SK-N-SH (cell line): ENCODE measurements at regions not wholly inside any gene's neighbourhood (a gene's known extent, or its start where the extent isn't known, plus 50 kb on each side); places are given as distances from the start of the nearest gene placed in this dataset.

Experiments
- CHD2 ChIP-seq: fragments of 150-350 bp; IDR thresholded peaks from 2 replicates; pipeline ENCODE4 v1.6.1; 2018; ENCODE audit warnings: low read length; ENCODE audit not compliant: partially characterized antibody
- EP300 ChIP-seq, 2 experiments: IDR thresholded peaks; 2 replicates each; pipeline versions ENCODE4 v1.4.0 to v1.6.1; 2012; ENCODE audit warnings: borderline replicate concordance in 1 of 2, low read depth in 1 of 2, low read length in 1 of 2
- JUND ChIP-seq: IDR thresholded peaks from 2 replicates; pipeline ENCODE4 v1.4.0; 2012
- MEF2A ChIP-seq: IDR thresholded peaks from 2 replicates; pipeline ENCODE4 v1.4.0; 2012; ENCODE audit warnings: low read depth, borderline replicate concordance
- MXI1 ChIP-seq: IDR thresholded peaks from 2 replicates; pipeline ENCODE4 v1.6.1; 2012; ENCODE audit warnings: mild to moderate bottlenecking, low read depth, low read length, improper control_type of control experiment
- RAD21 ChIP-seq: IDR thresholded peaks from 2 replicates; pipeline ENCODE4 v1.6.1; 2012; ENCODE audit warnings: mild to moderate bottlenecking, low read length
- RCOR1 ChIP-seq: fragments of 150-350 bp; IDR thresholded peaks from 2 replicates; pipeline ENCODE4 v1.6.1; 2017; ENCODE audit warnings: antibody characterized with exemption, low read length
- RXRA ChIP-seq: IDR thresholded peaks from 2 replicates; pipeline ENCODE4 v1.4.0; 2012; ENCODE audit warnings: low read depth, mild to moderate bottlenecking, borderline replicate concordance
- SMC3 ChIP-seq: IDR thresholded peaks from 2 replicates; pipeline ENCODE4 v1.6.1; 2012; ENCODE audit warnings: low read depth, low read length, improper control_type of control experiment
- TF ChIP-seq, protein P1 (sequence below): IDR thresholded peaks from 2 replicates; pipeline ENCODE4 v1.4.0; 2012; ENCODE audit warnings: low read depth, borderline replicate concordance
- TF ChIP-seq, protein P2 (sequence below): fragments of 200-600 bp; sonication (generic); IDR thresholded peaks from 2 replicates; pipeline ENCODE4 v1.6.1; 2017; ENCODE audit warnings: antibody characterized with exemption, mild to moderate bottlenecking, moderate library complexity
- TF ChIP-seq, protein P3 (sequence below): IDR thresholded peaks from 2 replicates; pipeline ENCODE4 v1.6.1; 2012; ENCODE audit warnings: mild to moderate bottlenecking, low read depth, low read length, moderate library complexity
- TF ChIP-seq, protein P4 (sequence below): IDR thresholded peaks from 2 replicates; pipeline ENCODE4 v1.4.0; 2012; ENCODE audit warnings: low read depth
- TF ChIP-seq, protein P5 (sequence below): fragments of 150-350 bp; IDR thresholded peaks from 2 replicates; pipeline ENCODE4 v1.6.1; 2016; ENCODE audit warnings: mild to moderate bottlenecking, low read depth, low read length

DNA sequence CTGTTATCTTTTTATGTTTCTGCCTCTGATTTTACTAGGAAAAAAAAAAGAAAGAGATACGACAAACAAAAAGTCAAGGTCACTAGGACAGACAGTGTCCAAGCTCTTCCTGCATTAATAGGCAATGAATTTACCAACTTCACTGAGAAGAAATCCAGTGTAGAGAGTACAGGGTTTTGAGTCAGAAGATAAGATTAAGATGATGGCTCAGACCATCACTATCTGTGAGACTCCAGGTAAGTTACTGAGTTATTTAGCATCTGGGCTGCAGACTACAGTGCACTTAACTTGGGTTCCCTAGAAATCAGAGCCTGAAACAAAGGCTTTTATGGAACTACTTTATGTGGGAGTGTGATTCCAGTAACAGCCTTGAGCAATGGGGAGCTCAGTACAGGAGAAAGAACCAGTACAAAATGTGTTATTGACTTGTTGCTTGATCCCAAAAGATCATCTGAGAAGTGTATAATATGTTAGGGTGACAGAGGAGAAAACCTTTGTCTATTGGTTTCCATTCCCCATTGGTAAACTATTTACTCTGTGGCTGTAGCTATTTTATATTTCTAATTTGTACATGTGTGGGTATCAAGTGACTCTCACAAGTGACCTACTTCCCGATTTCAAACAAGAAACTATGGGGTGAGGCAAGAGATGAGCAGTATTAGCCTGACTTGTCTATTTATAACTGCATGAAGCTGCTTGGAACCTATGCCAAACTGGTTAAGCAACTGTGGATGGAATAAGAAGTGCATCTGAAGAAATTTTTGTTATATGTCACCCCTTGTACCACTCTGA, 395.8 kb downstream of the RAB38 start:
- TF ChIP-seq, protein P1, sequence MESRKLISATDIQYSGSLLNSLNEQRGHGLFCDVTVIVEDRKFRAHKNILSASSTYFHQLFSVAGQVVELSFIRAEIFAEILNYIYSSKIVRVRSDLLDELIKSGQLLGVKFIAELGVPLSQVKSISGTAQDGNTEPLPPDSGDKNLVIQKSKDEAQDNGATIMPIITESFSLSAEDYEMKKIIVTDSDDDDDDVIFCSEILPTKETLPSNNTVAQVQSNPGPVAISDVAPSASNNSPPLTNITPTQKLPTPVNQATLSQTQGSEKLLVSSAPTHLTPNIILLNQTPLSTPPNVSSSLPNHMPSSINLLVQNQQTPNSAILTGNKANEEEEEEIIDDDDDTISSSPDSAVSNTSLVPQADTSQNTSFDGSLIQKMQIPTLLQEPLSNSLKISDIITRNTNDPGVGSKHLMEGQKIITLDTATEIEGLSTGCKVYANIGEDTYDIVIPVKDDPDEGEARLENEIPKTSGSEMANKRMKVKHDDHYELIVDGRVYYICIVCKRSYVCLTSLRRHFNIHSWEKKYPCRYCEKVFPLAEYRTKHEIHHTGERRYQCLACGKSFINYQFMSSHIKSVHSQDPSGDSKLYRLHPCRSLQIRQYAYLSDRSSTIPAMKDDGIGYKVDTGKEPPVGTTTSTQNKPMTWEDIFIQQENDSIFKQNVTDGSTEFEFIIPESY: no peak
- TF ChIP-seq SMC3 (no peak), MEF2A (no peak), MXI1 (no peak), EP300 (IDR thresholded peaks at IDR 0.05; ENCODE audit: borderline replicate concordance in 1 of 2, low read depth in 1 of 2, low read length in 1 of 2) (no peak), RCOR1 (no peak), JUND (no peak), RXRA (no peak), RAD21 (no peak), CHD2 (no peak)
- TF ChIP-seq, protein P2, sequence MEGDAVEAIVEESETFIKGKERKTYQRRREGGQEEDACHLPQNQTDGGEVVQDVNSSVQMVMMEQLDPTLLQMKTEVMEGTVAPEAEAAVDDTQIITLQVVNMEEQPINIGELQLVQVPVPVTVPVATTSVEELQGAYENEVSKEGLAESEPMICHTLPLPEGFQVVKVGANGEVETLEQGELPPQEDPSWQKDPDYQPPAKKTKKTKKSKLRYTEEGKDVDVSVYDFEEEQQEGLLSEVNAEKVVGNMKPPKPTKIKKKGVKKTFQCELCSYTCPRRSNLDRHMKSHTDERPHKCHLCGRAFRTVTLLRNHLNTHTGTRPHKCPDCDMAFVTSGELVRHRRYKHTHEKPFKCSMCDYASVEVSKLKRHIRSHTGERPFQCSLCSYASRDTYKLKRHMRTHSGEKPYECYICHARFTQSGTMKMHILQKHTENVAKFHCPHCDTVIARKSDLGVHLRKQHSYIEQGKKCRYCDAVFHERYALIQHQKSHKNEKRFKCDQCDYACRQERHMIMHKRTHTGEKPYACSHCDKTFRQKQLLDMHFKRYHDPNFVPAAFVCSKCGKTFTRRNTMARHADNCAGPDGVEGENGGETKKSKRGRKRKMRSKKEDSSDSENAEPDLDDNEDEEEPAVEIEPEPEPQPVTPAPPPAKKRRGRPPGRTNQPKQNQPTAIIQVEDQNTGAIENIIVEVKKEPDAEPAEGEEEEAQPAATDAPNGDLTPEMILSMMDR: no peak
- TF ChIP-seq, protein P3, sequence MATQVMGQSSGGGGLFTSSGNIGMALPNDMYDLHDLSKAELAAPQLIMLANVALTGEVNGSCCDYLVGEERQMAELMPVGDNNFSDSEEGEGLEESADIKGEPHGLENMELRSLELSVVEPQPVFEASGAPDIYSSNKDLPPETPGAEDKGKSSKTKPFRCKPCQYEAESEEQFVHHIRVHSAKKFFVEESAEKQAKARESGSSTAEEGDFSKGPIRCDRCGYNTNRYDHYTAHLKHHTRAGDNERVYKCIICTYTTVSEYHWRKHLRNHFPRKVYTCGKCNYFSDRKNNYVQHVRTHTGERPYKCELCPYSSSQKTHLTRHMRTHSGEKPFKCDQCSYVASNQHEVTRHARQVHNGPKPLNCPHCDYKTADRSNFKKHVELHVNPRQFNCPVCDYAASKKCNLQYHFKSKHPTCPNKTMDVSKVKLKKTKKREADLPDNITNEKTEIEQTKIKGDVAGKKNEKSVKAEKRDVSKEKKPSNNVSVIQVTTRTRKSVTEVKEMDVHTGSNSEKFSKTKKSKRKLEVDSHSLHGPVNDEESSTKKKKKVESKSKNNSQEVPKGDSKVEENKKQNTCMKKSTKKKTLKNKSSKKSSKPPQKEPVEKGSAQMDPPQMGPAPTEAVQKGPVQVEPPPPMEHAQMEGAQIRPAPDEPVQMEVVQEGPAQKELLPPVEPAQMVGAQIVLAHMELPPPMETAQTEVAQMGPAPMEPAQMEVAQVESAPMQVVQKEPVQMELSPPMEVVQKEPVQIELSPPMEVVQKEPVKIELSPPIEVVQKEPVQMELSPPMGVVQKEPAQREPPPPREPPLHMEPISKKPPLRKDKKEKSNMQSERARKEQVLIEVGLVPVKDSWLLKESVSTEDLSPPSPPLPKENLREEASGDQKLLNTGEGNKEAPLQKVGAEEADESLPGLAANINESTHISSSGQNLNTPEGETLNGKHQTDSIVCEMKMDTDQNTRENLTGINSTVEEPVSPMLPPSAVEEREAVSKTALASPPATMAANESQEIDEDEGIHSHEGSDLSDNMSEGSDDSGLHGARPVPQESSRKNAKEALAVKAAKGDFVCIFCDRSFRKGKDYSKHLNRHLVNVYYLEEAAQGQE: no peak
- TF ChIP-seq, protein P4, sequence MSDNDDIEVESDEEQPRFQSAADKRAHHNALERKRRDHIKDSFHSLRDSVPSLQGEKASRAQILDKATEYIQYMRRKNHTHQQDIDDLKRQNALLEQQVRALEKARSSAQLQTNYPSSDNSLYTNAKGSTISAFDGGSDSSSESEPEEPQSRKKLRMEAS: no peak
- TF ChIP-seq, protein P5, sequence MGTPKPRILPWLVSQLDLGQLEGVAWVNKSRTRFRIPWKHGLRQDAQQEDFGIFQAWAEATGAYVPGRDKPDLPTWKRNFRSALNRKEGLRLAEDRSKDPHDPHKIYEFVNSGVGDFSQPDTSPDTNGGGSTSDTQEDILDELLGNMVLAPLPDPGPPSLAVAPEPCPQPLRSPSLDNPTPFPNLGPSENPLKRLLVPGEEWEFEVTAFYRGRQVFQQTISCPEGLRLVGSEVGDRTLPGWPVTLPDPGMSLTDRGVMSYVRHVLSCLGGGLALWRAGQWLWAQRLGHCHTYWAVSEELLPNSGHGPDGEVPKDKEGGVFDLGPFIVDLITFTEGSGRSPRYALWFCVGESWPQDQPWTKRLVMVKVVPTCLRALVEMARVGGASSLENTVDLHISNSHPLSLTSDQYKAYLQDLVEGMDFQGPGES: no peak
